Activated naive CD8-positive, alpha-beta T cell treated with anti-CD3 and anti-CD28 coated beads, Interleukin-2, amount 50 U/mL, for 16 hours (primary cell): ENCODE measurements at regions not wholly inside any gene's neighbourhood (a gene's known extent, or its start where the extent isn't known, plus 50 kb on each side); places are given as distances from the start of the nearest gene placed in this dataset.

Experiments
- DNase-seq: peaks from one replicate; pipeline ENCODE4 v3.0.0-alpha.2; 2020; ENCODE audit warnings: low read depth, low spot score

DNA sequence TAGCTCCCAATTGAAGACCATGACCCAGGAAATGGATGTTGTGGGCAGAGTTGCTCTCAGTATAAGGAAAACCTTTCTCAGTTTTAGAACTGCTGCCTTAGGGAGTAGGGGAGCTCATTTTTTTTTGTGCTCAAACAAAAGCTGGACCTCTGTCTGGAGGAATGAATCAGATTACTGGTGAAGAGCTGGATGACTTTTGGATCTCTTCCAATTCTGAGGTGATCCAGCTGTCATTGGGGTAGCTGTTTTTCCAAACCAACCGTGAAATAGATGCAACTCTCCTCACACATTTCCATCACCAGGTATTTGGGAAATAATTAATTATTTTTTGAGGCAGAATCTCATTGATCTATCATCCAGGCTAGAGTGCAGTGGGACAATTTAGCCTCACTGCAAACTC is 251.3 kb upstream of the PLET1 start:
- no peak for DNase-seq

DNA sequence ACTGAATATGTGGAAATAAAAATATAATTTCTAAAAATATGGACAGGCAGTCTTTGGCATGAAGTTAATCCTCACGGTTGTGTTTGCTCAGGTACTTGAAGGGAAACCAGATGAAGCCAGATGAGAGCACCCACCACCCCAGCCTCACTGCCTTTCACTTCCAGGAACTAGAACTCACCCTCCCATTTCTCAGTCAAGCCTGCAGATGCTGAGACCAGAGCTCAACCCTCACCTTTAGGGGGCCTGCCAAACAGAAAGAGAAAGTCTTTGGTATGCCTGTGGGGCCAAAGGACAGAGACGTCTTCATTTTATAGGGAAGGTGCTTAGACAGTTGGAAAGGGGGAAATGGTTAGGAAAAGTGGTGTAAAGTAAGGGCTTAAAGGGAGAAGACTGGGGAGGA is 252.8 kb upstream of the PLET1 start:
- DNase-seq, result no peak

DNA sequence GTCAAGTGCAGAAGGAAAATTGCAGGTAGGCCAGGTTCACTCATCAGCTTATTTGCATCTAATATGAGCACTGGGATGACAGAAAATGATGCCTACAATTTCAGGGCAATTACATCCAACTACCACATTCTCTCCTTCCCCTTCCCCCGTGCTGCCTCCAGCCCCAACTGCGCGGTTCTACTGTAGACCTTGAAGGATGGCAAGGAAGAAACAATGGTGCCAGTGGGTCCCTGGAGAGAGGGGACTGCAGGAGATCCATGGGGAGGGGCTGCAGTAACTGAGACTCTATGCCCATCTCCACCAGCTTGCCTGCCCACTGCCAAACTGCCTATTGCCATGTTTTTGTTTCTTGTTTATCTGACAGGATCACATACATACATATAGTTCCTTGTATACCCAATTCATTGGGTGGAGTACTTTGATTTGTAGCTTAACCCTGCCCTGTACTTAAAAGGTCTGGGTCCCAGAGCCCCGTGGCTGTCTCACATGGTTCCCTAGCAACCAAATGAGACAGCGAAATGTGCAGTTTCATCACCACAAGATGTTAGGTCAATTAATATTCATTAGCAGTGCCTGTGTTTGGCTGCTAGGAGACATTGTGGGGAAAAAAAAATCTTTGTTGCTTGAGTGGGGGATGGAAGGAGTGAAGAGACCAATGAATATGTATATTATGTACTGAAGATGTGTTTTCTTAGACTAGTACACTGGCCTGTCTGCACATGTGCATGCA is 253.5 kb upstream of the PLET1 start:
- no peak for DNase-seq

GRCh38 chr11:112516261-112516660 is 255.6 kb upstream of the PLET1 start:
- no peak for DNase-seq

DNA sequence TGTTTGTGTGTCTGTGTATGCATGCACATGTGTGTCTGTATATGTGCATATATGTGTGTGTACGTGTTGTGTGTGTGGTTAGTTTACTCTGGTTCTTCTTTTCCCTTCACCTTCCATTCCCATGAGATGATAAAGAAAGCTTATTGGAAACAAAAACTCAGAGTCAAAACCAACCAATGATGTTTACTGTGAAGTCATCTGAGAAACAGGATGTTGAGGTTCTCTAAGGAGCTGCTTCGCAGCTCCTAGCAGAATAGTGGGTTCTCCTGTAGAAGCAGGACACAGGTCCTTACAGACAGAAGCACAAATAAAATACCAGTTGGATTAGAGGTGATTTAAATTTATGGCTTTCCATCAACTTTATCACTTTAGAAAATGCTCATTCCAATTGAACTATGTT is 256.1 kb upstream of the PLET1 start:
- DNase-seq, result no peak

GRCh38 chr11:112518371-112518770 is 257.7 kb upstream of the PLET1 start:
- DNase-seq, result no peak

DNA sequence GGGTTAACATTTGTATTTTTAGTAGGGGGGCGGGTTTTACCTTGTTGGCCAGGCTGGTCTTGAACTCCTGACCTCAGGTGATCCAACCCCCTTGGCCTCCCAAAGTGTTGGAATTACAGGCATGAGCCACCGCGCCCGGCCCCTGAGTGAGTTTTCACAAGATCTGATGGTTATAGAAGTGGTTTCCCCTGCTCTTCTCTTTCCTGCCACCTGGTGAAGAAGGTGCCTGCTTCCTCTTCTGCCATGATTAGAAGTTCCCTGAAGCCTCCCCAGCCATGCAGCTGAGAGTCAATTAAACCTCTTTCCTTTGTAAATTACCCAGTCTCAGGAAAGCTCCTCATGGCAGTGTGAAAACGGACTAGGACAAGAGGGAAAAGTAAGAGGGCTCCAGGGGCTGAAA is 259.1 kb upstream of the PLET1 start:
- DNase-seq, result no peak

DNA sequence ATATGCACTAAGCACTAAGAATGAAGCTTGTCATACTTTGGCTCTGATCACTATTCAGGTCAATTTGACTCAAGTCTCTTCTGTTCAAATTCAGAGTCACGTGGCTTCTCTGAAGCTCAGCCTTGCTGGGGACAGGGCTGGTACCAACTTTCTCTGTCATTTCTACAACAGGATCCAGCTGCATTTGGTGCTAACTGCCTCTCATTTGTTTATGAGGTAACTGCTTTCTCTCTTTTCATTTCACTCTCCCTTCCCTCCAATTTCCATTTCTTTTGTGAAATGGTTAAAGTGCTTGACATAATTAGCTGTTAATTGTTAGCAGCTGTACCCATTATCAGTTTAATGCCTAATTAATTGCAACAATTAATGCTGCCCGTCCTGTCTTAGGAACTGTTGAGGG is 259.7 kb upstream of the PLET1 start:
- no peak for DNase-seq

DNA sequence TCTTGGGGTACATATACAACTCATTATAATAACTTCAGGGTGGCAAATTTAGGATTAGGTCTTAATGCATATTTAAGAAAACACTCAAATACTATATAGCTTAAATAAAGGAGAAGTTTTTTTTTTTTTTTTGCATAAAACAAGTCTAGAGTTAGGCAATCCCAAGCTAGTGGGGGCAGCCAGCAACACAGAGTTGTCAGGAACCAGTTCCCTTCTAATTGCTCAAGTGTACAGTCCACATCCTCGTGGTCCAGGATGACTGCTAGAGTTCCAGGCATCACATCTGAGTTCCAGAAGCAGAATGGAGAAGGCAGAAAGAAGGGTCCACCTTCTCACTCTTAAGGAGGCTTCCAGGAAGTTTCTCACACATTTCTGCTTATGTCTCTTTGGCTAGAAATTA is 261.9 kb upstream of the PLET1 start:
- DNase-seq, result no peak

DNA sequence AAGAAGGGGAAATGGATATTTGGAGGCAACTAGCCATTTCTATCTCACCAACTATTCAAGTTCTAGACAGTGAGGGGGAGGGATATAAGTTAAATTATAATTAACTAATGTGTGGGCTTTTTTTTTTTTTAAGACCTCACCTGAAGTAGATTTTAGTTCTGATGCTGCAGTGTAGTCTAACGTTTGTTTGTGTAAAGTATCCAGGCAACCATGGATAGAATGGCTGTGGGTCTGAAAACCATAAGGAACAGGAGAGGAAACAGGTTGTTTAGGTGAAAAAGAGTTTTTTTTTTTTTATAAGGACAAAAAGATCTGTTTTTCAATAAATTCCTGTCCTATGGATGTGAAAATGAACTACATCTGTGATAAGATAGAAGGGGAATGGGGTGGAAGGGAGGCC is 262.4 kb upstream of the PLET1 start:
- no peak for DNase-seq

DNA sequence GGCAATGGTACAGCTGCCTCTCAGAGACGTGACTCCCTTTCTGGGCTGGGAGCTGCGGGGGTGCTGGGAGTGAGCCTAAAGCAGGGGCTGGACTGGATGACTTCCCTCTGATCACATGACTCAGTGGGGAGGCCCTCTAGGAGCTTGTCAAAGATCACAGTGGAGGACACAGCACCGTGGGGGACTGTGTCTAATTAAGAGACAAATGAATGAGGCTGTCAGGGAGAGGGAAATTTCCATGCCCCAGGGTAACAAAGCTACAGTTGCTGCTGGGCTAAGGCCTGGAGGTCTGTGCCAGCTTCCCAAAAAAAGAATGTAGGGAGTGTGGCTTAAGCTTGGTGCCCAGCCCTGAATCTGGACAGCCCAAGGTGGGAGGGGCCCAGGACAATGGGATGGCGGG is 262.8 kb upstream of the PLET1 start:
- no peak for DNase-seq

- DNase-seq, result no peak
These were observed 263.3 kb upstream of the PLET1 start for GRCh38 chr11:112523951-112524350.

- no peak for DNase-seq
These were observed 264.1 kb upstream of the PLET1 start for GRCh38 chr11:112524798-112525197.

DNA sequence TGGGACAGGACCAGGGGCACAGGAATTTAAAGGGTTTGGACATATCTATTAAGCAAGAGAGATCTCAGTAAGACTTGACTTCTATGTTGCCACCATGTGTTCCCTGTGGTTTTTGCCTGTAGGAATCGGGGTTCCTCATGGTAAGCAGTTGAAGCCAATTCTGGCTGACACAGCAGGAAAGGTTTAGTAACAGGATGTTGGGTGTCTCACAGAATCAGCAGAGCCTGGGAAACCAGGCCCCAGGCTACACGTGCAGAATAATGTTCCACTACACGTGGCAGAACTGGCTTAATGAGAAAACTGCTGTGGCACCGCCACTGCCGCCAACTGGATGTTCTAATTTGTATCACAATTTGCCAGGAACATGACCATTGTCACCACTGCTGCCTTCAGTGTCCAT is 264.6 kb upstream of the PLET1 start:
- no peak for DNase-seq

- DNase-seq, result no peak
These were observed 265.4 kb upstream of the PLET1 start for GRCh38 chr11:112525844-112526590.

- DNase-seq, result no peak
These were observed 266.2 kb upstream of the PLET1 start for GRCh38 chr11:112526699-112527416.

DNA sequence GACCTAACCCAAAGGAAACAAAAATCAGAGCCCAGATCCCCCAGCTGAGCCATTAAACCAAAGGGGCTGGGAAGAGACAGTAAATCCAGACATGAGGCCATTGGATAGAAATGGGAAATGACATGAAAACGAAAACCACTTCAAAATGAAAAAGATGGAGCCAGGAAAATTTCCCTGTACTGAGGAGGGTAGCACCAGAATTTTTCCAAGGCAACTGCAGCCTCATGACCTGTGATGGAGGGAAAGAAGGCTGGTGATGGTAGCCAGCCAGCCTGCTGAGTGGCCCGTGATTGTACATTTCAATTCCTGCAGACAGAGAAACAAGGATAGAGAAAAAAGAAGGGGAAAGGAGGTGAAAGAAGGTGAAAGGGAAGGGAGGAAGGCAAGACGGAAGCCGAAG is 268.4 kb upstream of the PLET1 start:
- no peak for DNase-seq

GRCh38 chr11:112532506-112532905 is 271.8 kb upstream of the PLET1 start:
- no peak for DNase-seq

GRCh38 chr11:112533682-112534081 is 273.0 kb upstream of the PLET1 start:
- no peak for DNase-seq

GRCh38 chr11:112534208-112534607 is 273.5 kb upstream of the PLET1 start:
- no peak for DNase-seq

GRCh38 chr11:112537026-112537425 is 276.4 kb upstream of the PLET1 start:
- DNase-seq, result no peak

DNA sequence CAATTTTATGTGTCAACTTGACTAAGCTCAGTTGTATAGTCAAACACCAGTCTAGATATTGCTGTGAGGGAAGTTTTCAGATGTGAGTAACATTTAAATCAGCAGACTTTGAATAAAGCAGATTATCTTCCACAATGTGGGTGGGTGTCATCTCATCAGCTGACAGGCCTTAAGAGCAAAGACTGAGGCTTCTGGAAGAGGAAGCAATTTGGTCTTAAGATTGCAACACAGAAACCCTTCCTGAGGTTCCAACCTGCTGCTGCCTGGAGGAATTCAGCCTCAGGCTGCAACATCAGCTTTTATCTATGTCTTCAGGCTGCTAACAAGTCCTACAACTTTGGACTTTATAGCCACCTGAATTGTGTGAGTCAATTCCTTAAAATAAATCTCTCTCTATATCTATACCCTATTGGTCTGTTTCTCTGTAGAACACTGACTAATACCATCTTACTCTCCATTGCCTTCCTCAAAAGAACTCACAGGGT is 277.2 kb upstream of the PLET1 start:
- no peak for DNase-seq
